GM18519 (cell line): ENCODE measurements at regions not wholly inside any gene's neighbourhood (a gene's known extent, or its start where the extent isn't known, plus 50 kb on each side); places are given as distances from the start of the nearest gene placed in this dataset.

Experiments
- ATAC-seq: cut with Tn5 transposase; IDR thresholded peaks from one replicate; pipeline ENCODE4 v1.9.1; 2021; ENCODE audit warnings: mild to moderate bottlenecking, moderate library complexity; ENCODE audit not compliant: unreplicated experiment, low FRiP score

GRCh38 chr20:11311659-11312224 lies 606.0 kb upstream of the BTBD3 start:
- ATAC-seq, result no peak

DNA sequence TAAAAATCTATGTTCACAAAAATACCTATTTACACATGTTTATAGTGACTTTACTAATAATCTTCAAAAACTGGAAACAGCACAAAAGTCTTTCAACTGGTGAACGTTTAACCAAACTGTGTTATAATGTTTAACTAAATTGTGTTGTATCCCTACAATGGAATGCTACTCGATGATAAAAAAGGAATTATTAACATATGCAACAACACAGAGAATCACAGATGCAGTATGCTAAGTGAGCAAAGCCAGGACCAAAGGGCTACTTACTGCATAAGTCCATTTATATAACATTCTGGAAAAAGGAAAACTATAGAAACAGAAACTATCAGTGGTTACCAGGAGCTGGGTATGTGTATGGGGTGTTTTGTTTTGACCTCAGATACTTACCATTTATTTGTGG lies 602.2 kb upstream of the BTBD3 start:
- ATAC-seq, result no peak

DNA sequence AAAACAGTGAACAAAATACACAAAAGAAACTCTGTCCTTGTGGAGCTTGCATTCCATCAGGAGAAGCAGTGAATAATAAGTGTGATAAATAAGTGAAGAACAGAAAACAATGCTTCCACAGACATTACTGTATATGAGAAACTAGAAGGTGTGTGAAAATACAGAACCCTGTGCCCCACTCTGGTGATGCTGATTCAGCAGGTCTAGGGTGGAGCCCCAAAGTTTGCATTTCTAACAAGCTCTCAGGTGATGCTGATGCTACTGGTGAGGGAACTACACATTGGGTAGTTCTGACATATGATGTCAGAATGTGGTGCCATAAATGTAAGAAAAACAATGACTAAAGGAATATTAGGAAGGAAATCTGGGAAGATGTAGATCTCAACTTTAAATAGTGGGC lies 601.4 kb upstream of the BTBD3 start:
- no peak for ATAC-seq

GRCh38 chr20:11320033-11320432 lies 597.7 kb upstream of the BTBD3 start:
- no peak for ATAC-seq

DNA sequence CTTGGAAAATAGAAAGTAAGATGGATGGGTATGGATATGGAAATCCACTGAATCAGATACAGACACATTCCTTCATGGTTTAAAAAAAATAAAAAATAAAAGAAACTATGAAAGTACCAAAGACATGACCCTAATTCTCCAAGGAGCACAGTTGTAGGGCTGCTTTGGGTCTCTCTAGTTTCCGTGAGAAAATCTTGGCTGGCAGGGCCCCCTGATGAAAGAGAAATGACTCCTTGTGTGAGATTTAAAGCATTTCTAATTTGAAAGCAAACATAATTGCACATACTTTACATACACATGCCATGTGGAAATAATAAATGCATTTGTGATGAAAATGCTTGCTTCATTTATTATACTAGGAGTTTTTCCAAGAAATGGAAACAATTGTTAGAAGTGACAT lies 593.9 kb upstream of the BTBD3 start:
- no peak for ATAC-seq

GRCh38 chr20:11324990-11325389 lies 592.7 kb upstream of the BTBD3 start:
- ATAC-seq, result no peak

DNA sequence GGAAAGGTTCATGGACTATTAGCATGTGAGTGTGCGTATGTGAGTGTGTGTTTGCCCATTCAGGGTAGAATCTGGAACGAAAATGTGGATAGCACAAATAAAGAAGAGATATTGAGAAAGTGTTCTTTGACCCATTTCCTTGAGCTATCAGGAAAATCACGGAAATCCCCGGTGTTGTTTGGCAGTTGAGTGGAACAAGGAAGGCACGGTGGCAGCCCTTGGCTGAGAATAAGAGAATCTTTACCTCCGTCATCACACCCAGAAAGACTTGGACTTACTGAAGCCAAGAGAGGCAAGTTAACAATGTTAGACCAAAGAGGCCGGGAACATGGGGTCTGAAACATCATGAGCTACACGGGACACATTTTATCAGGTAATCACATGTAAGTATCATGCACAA lies 588.9 kb upstream of the BTBD3 start:
- no peak for ATAC-seq

- no peak for ATAC-seq
Observed at GRCh38 chr20:11329271-11329670, 588.4 kb upstream of the BTBD3 start.

DNA sequence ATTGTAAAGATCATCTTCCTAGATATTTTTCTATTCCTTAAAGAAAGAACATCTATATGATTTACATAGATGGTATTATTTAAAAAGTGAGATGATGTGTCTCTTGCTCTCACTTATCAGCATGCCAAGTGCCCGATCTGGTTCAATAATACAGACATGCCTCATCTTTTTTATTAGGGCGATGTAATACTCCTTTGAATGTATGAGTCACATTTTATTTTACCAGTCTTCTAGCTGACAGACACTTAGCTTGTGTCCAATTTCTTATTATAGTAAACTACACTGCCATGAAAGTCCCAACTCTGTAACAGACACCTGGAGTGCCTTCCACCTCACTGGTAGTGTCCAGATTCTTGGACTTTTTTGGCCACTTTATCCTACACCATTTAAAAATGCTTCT lies 586.6 kb upstream of the BTBD3 start:
- ATAC-seq, result no peak

DNA sequence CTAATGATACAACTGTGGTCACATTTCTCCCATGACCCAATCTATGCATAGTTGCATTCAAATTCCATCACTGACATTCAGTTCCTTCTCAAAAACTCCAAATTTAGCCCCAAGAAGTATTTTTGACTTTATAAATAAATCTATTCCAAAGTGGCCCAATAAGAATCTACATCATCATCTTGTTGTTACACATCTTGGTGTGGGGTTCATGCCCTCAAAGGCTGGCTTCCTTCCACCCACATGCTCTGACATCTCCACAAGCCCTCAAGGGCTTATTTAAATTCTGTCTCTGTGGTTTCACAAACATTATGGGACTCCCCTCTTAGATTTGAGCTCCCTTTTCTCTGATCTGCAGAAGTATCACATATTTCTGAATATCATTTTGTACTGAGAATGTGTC lies 585.3 kb upstream of the BTBD3 start:
- no peak for ATAC-seq

DNA sequence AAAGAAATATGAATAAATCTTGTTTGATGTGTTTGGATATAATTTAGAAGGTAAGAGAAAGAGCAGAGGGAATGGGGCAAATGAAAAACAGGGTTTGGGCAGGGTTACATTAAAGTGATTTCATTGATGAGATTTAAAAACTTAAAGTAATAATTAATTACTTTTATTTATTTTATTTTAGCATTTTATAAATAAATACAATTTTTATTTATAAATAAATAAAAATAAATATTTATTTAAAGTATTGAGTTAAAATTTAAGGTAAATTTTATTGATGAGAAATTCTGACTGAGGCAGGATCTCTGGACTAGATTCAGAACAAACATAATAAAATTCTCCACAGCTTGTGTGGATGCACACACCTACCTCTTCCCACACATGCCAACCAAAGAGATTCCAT lies 584.1 kb upstream of the BTBD3 start:
- ATAC-seq, result no peak

GRCh38 chr20:11337361-11338130 lies 580.1 kb upstream of the BTBD3 start:
- ATAC-seq, result no peak

DNA sequence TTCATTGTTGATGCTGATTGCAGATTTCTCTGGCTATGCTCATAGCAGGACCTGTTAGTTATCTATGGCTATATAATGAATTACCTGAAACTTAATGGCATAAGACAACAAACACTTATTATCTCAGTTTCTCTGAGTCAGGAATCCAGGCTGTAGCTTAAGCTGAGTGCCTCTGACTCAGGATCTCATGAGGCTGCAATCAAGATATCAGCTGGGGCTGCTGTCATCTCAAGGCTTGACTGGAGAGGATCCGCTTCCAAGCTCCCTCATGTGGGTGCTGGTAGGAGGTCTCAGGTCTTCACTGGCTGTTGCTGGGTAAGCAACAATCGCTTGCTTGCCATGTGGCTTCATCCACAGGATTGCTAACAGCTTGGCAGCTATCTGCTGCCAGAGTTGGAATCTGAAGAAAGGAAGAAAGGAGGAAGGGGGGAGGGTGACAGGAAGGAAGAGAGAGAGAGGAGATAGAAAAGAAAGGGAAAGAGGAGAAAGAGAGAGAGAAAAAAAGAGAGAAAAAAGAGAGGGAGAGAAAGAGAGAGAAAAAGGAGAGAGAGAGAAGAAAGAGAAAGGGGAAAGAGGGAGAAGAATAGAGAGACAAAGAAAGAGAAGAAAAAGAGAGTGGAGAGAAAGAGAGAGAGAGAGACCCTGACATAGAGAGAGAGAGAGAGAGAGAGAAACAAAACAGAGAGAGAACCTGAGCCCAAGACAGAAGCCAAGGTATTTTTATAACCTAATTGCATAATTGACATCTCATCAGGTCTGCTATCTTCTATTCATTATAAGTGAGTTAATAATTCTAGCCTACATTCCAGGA lies 579.0 kb upstream of the BTBD3 start:
- ATAC-seq, result no peak

DNA sequence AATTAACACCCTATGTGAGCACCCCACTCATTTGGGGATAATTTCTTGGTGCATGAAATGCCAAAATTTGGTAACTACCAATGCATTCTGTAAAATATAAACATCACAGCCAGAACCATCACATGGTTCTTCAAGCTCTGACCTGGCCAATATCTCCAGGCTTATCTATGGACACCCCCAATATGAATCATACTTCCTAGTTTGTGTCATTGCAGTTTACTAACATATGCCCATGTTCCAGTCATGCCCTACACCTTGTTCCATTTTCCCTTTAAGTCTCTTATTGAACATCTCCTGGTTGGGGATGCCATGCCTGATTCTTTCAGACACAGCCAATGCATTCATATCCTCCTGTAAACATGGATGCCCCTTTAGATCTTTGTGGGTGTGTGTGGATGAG lies 572.8 kb upstream of the BTBD3 start:
- no peak for ATAC-seq

GRCh38 chr20:11347738-11348137 lies 570.0 kb upstream of the BTBD3 start:
- ATAC-seq, result no peak

DNA sequence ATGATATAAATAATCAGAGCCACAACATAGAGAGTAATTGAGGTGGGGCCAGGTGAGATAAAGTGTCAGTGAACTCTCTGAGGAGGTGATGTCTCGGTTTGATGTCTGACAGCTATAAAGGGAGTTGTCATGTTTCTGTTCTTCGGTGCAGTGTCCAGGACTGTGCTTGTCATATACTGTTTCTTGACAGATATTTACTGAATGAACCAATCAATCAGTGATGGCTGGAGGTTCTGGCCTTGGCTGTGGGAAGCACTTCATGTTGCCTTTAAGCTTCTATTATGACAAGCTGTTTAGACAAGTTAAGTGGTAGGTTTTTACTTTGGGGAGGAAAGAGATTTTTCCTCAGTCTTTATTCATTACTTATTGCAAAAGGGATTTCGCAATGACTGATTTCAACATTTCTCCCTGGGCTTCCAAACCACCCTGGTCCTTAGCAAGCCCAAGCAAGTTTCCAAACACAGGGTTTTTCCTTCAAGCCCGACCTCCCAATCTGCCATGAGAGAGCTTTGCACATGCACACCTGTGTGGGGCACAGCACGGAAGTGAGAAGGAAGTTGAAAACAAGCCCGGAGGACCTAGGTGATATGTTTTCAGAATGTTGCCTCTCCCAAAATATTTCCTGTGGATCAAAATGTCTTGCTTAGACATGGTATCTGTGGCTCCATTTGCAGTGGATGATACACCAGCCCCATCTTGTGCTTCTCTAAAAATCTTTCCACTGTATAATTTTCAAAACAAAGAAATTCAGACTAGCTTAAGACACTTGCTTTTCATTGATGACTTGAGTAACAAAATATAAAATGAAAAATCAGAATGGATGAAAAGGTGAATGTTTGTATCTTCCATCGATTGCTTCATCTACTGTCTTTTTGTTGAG lies 567.3 kb upstream of the BTBD3 start:
- no peak for ATAC-seq

GRCh38 chr20:11352041-11352440 lies 565.7 kb upstream of the BTBD3 start:
- ATAC-seq, result no peak

- no peak for ATAC-seq
Observed at GRCh38 chr20:11354846-11355245, 562.8 kb upstream of the BTBD3 start.

GRCh38 chr20:11355345-11355744 lies 562.3 kb upstream of the BTBD3 start:
- no peak for ATAC-seq

DNA sequence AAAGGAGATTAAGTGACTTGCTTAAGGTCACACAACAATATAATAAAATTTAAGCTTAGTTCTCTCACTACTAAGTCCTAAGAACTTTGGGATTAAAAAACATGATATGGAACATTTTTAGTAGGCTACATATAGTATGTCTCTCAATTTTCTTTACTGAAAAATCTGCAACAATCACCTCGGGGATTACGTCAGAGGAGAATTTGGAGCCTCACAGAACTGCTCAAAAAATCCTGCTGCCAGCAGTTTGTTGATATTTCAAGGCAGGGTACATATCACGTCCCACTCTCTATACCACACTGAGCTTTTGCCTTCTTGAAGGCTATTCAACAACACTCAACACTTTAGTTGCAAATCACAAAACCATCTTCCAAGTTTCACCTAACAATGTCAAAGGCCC lies 561.6 kb upstream of the BTBD3 start:
- ATAC-seq, result no peak

- no peak for ATAC-seq
Observed at GRCh38 chr20:11362450-11362849, 555.2 kb upstream of the BTBD3 start.
